Transverse colon (tissue), 3 donors: ENCODE measurements at regions not wholly inside any gene's neighbourhood (a gene's known extent, or its start where the extent isn't known, plus 50 kb on each side); places are given as distances from the start of the nearest gene placed in this dataset.

ENCODE experiments used
- CTCF ChIP-seq, 5 experiments: fragments of 200-600 bp in 3 of 5; fragments of 450-650 bp in 2 of 5; sonication (generic) in 3 of 5; IDR thresholded peaks; 1 replicate in 2 of 5; 2 replicates in 3 of 5; pipeline ENCODE4 v1.5.1; 2016 to 2017; ENCODE audit warnings: antibody characterized with exemption in 5 of 5, inconsistent platforms in 3 of 5, mild to moderate bottlenecking in 2 of 5, moderate library complexity in 1 of 5
- POLR2A ChIP-seq: fragments of 450-650 bp; IDR thresholded peaks from one replicate; pipeline ENCODE4 v1.6.1; 2016; ENCODE audit warnings: antibody characterized with exemption, mild to moderate bottlenecking, moderate library complexity

GRCh38 chr3:5554245-5554747 lies 366.8 kb downstream of the EDEM1 start:
- TF ChIP-seq CTCF (IDR thresholded peaks at IDR 0.05), result no peak
- no peak for TF ChIP-seq POLR2A
